GM21381 (cell line): ENCODE measurements at regions not wholly inside any gene's neighbourhood (a gene's known extent, or its start where the extent isn't known, plus 50 kb on each side); places are given as distances from the start of the nearest gene placed in this dataset.
"Not testable (repeated sequence)": the region's sequence is repeated elsewhere in the genome, so short reads cannot be mapped to it uniquely, and the experiment has no call there.

ENCODE experiments used
- ATAC-seq: cut with Tn5 transposase; IDR thresholded peaks from one replicate; pipeline ENCODE4 v1.9.1; 2021; ENCODE audit warnings: mild to moderate bottlenecking, moderate library complexity; ENCODE audit not compliant: unreplicated experiment

DNA sequence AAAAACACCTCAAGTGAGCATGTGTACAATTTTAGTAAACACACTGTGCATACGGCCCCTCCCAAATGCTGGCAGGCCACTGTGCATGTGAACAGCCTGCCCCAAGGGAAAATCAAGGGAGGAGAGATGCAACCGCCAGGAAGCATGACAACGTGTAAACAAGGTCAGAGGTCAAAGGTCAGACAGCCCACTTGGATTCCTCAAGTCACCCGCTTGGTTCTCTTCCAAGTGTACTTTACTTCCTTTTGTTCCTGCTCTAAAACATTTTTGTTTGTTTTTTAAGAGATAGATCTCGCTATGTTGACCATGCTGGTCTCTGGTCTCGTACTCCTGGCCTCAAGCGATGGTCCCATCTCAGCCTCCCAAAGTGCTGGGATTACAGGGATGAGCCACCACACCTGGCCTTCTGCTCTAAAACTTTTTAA, 126.7 kb upstream of the SHB start:
- ATAC-seq, result no peak

- no peak for ATAC-seq
These were observed 125.8 kb upstream of the SHB start for GRCh38 chr9:38194870-38195269.

DNA sequence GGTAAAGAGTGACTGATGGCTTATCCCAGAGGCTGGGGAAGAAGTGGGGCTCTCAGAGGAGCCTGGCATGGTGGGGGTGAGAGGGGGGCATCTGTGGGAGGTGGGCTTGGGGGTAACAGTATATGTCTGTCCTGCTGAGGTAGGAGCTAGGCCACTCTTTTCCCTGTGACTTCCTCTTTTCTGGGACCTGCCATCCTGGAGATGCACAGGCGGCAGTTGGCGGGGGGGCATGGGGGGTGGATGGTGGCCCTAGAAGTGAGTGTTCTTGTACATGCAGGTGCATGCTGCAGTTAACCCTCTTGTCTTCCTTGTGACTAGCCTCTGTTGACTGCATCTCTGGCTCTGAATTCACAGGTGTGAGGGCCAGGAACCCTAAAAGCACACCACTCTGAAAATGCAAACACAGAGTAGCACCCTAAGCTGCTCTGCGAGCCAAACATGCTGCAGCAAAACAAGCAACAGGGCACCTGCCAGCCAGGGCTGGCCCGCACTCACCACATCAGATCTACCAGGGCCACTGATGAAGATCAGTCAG, 123.8 kb upstream of the SHB start:
- ATAC-seq, result no peak

GRCh38 chr9:38186404-38187115, 117.5 kb upstream of the SHB start:
- no peak for ATAC-seq

DNA sequence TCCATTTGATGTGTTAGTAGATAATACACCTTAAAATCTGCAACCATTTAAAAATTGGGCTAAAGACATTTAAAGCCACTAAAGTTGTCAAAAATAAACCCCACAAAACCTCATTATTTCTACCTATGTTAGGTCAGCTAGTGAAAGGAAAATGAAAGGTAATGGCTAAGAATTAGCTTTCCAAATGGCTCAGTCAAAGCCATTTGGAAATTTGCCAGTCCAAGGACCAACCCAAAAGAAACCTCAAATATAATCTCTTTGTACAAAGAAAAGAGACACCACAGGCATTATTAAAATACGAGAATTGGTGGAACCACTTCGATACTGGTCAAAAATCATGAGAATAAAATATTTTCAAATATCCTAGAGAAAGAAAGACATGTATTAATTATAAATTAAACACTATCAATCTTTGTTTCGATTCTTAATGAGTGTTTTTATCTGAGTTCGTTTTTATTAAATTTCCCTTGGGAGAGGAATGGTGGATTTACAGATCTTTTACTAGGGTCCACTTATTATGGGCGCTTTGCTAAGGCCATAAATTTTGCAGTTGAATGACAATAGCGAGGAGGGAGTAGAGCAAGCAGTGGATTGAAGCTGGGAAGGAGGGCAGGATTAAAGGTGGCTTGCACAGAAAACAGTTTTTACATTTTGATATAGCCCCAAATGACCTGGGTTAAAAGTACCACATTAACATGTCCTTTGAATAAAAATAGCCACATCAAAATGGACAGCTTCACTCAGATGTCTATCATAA, 116.8 kb upstream of the SHB start:
- no peak for ATAC-seq

DNA sequence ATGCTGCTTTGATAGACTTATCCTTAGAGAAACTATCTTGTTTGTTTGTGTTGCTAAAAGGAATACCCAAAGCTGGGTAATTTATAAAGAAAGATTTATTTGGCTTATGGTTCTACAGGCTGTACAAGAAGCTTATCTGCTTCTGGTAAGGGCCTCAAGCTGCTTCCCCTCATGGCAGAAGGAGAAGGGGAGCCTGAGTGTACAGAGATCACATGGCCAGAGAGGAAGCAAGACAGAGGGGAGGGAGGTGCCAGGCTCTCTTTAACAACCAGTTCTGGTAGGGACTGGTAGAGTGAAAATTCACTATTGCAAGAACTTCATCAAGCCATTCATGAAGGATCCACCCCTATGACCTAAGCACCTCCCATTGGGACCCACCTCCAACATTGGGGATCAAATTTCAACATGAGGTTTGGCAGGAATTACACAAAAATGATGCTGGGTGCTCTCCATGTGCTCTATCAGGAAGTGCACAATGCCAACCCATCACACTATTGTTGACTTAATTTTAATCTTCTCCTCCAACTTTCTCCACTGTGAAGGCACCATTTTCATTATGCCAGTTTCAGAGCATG, 115.1 kb upstream of the SHB start:
- no peak for ATAC-seq

- ATAC-seq, result no peak
These were observed 113.3 kb upstream of the SHB start for GRCh38 chr9:38182321-38182720.

GRCh38 chr9:38181866-38182265, 112.8 kb upstream of the SHB start:
- ATAC-seq, result no peak

- ATAC-seq, result no peak
These were observed 112.2 kb upstream of the SHB start for GRCh38 chr9:38181232-38181631.

DNA sequence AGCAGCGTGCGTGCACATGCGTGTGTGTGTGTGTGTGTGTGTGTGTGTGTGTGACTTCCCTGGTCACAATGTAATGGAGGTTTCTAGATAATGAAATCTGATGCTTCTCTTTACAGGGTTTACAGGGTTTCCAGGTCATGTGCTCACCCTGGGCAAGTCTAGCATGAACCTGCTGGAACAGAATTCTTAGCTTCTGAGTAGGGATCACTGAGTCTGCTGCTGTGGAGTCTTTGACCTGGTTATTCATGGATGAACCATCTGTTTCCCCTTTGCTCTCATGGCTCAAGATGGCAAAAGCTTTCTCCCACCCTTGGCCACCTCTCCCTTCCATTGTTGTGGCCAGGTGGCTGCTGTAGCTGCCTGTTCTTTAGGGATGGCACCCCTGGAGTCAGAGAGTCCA, 111.6 kb upstream of the SHB start:
- no peak for ATAC-seq

- ATAC-seq, result no peak
These were observed 110.9 kb upstream of the SHB start for GRCh38 chr9:38179965-38180364.

DNA sequence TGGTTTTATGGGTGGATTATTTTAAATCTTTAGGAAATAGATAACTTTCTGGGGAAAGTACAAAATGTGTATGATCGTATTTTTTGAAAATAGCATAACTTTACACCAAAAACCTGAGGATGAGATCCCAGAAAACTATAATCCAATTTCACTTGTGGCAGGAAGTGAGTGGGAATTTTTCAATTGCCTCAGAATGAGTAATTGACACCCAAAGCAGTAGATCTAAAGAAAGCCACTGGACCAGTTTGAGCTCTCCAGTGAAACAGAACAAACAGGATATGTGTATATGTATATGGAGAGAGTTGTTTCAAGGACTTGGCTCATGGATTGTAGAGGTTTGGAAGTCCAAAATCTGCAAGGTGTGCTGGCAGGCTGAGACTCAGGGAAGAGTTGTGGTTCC, 109.2 kb upstream of the SHB start:
- no peak for ATAC-seq

GRCh38 chr9:38177680-38178079, 108.7 kb upstream of the SHB start:
- no peak for ATAC-seq

DNA sequence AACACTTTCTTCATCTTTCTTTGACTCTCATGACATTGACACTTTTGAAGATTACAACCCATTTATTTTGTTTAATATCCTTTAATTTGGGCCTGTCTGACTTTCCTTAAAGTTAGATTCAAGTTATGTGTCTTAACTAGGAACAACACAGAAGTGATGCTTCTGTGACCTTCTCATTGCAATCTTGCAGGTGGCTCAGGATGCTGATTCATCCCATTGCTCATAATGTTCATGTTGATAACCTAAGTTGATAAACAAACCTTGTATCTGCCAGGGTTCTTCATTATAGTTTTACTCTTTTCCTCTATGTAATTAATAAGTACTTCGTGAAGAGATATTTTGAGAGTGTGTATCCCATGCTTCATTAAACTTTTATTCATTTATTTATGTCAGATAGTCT, 107.2 kb upstream of the SHB start:
- ATAC-seq, result no peak

GRCh38 chr9:38175423-38175822, 106.4 kb upstream of the SHB start:
- no peak for ATAC-seq

GRCh38 chr9:38172586-38172985, 103.6 kb upstream of the SHB start:
- no peak for ATAC-seq

DNA sequence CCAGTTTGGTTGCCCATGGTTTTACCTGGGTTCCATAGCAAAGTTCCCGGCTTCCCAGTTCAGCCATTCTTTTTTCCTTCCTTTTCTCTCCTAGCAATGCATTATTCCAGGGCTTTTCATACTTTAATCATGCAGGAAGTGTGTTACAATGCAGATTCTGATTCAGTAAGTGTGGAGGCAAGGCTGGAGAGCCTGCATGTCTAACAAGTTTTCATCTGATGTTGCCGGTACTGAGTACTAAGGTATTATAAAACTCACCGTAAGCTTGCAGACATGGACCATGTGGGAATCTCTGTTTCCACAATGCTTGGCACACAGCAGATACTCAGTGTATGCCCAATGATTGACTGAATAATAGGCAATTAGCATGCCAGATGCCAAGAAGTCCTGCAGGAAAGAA, 102.9 kb upstream of the SHB start:
- ATAC-seq, result no peak

DNA sequence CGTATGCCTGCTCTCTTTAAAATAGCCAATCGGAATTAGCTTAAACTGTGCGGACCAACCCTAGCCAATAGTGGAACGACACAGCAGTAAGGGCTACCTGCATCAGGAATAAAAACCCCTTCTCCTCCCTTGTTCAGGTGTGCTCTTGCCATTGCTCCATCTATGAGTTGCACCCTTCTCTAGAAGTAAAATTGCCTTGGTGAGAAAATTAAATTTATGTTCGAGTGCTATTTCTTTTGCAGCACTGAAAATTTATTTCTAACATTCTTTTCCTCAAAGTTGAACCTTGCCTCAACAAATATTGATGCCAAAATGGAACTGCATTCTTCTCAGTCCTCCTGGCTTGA, 102.5 kb upstream of the SHB start:
- ATAC-seq, result no peak

DNA sequence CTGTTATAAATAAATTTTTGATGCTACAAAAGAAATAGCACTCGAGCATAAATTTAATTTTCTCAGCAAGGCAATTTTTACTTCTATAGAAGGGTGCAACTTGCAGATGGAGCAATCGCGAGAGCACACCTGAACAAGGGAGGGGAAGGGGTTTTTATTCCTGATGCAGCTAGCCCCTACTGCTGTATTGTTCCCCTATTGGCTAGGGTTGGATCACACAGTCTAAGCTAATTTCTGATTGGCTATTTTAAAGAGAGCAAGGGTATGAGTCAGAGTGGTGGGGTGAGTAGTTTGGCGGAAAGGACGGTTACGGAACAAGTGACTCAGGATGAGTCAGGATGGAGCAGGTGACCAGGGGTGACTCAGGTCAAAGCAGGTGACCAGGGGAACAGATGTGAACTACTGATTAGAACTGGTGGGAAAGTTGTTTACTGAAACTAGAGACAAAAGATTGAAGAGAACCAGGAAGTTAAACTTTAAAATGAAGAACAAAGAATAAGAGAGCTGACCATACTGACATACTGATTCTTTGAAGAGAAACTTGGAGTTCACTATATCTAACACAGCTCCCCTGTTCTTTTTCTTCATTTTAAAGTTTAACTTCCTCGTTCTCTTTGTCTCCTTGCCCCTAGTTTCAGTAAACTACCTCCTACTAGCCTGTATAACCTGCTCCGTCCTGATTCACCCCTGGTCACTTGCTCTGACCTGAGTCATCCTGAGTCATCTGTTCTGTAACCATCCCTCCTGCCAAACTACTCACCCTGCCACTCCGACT, 101.9 kb upstream of the SHB start:
- not testable (repeated sequence) for ATAC-seq

GRCh38 chr9:38170155-38170554, 101.1 kb upstream of the SHB start:
- not testable (repeated sequence) for ATAC-seq

GRCh38 chr9:38166501-38166900, 97.5 kb upstream of the SHB start:
- ATAC-seq, result no peak
